ENCODE measurements at regions not wholly inside any gene's neighbourhood (a gene's known extent, or its start where the extent isn't known, plus 50 kb on each side); places are given as distances from the start of the nearest gene placed in this dataset.
"Not testable (repeated sequence)": the region's sequence is repeated elsewhere in the genome, so short reads cannot be mapped to it uniquely, and the experiment has no call there.

DNA sequence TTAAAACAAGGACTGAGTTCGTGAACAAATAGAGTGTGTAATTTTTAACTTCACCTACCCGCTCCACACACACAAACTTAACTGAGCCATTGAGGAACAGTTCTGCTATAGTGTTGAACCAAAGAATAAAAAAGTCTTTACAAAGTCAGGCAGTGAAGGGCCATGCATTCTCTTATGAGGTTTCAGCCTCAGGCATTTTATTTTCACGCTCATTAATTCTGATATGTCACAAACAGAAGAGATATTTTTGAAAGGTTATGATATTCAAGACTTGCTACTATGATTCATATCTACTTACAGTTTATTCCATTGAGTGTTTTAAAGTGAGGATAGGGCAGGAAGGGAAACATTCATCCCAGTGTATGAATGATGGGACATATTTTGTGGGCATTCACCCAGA, 282.2 kb downstream of the SLITRK5 start:
- intact Hi-C loops (cut with DNase I): no loop called here
- no peak for ATAC-seq (ENCODE audit: poor library complexity)

DNA sequence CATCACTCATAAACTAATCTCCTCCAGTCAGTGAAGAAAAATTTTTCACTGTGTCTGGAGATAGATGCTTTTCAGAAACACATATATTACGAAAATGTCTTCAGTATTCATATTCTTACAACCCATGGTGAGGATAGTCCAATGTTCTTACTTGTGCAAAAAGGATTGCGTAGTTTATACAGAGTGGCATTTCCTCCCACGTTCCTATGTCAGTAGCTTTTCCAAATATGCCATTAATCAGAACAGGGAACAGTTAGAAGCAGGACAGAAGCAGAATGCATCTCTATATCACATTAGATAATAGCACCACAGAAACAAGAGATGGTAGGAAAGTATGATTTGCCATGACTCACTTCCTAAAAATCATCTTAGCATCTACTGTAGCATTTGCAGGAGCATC, 282.9 kb downstream of the SLITRK5 start:
- intact Hi-C loops (cut with DNase I): no loop called here
- ATAC-seq (ENCODE audit: poor library complexity) (no peak), DNase-seq (no peak)

More for the DNA sequence above, 282.2 kb downstream of the SLITRK5 start:
- no peak for DNase-seq

DNA sequence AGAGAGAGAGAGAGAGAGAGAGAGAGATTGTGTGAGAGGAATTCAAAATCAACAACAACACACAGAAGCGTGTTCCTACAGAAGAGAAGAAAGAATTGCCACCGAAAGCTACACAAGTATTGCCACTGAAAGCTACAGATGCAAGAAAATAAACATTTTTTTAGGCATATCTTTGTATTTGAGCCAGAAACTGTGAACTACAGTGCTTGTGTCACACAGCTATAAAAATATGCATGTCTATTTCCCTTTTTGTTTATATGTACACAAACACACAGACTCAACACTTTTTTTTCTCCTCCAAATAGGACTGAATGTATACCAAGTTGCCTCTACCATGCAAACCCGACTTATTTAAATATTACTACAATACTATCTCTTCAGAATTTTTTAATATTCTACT, 290.4 kb downstream of the SLITRK5 start:
- no peak for DNase-seq
- ATAC-seq (ENCODE audit: poor library complexity): no peak
- intact Hi-C loops (cut with DNase I): no loop called here

DNA sequence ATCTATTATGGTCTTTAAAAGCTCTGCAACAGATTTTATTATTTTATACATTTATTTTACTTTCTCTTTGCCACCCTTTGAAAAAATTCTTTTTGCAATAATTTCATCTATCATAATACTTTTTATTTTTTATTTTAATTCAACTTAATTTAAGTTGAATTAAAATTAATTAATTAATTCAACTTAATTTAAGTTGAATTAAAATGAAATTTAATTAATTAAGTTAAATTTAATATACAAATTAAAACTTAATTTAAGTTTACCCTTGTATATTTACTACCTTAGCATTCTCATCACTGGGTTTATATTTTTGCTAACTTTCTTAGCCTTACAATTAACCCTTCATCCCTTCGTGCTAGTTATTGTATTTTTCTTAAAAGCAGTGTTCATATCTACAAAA, 301.4 kb downstream of the SLITRK5 start:
- intact Hi-C loops (cut with DNase I): no loop called here
- no peak for ATAC-seq (ENCODE audit: poor library complexity)

GRCh38 chr13:87975035-87975434, 303.9 kb downstream of the SLITRK5 start:
- DNase-seq (no peak), ATAC-seq (ENCODE audit: poor library complexity) (no peak)
- intact Hi-C loops (cut with DNase I): no loop called here

More for the DNA sequence above, 301.4 kb downstream of the SLITRK5 start:
- no peak for DNase-seq

- DNase-seq; intact Hi-C loops (cut with DNase I); ATAC-seq (ENCODE audit: poor library complexity): not testable (repeated sequence)
Observed at GRCh38 chr13:87976650-87977049, 305.5 kb downstream of the SLITRK5 start.

- DNase-seq (no peak), ATAC-seq (ENCODE audit: poor library complexity) (no peak)
- intact Hi-C loops (cut with DNase I): no loop called here
Observed at GRCh38 chr13:87981416-87981815, 310.2 kb downstream of the SLITRK5 start.

DNA sequence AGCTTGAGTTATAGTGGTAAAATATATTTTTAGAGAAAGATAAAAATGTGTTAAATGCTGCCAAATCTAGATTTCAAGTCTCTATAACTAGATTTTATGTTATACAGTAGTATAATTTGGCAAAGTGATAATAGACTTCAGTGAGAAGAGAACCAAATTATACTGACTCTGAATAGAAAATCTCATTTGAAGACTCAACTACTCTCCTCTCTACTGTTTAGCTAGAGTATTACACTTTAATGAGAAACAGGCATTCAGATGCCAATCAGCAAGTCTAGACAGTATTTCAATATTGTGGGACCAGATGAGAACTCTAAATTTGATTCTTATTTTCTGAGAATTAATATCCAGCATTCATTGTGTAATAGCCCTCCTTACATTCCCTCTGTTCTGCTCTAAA, 311.2 kb downstream of the SLITRK5 start:
- intact Hi-C loops (cut with DNase I): no loop called here
- no peak for ATAC-seq (ENCODE audit: poor library complexity)
- DNase-seq: no peak

- intact Hi-C loops (cut with DNase I): no loop called here
- DNase-seq (no peak), ATAC-seq (ENCODE audit: poor library complexity) (no peak)
Observed at GRCh38 chr13:87986639-87987250, 315.6 kb downstream of the SLITRK5 start.

GRCh38 chr13:87998081-87998480, 326.9 kb downstream of the SLITRK5 start:
- intact Hi-C loops (cut with DNase I): no loop called here
- DNase-seq: no peak
- no peak for ATAC-seq (ENCODE audit: poor library complexity)

DNA sequence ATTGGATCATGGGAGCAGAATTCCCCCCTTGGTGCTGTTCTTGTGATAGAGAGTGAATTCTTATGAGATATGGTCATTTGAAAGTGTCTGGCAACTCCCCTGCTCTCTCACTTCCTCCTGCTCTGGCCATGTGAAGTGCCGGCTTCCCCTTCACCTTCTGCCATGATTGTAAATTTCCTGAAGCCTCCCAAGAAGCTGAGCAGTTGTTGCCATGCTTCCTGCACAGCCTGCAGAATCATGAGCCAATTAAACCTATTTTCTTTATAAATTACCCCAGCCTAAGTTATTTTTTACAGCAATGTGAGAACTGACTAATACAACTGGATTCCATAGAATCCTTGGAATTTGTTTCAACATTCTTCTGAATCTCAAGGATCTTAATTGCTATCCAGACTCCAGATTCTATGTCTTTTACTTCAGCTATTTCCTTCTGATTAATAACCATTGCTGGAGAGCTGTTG, 328.1 kb downstream of the SLITRK5 start:
- ATAC-seq (ENCODE audit: poor library complexity) (no peak), DNase-seq (no peak)
- intact Hi-C loops (cut with DNase I): no loop called here

GRCh38 chr13:87999788-88000187, 328.6 kb downstream of the SLITRK5 start:
- intact Hi-C loops (cut with DNase I): no loop called here
- ATAC-seq (ENCODE audit: poor library complexity) (no peak), DNase-seq (no peak)

DNA sequence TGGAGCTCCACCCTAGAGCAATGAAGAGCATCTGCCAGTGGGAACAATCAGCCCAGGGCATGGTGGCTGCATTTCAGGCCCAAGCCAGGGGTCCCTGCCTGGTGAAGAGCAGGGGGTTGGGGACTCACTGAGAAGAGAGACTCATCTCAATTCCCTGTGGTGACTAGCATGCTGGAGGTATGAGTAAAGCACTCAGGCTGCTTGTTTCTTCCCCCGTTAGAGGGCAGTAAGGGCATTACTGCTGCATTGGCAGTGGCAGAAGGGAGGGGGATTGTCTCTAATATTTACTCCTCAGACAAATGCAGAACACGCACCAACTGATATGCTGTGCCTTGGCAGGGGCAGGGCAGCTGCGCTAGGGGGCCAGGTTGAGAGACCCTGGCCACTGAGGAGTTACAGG, 329.1 kb downstream of the SLITRK5 start:
- ATAC-seq (ENCODE audit: poor library complexity) (no peak), DNase-seq (no peak)
- intact Hi-C loops (cut with DNase I): no loop called here

DNA sequence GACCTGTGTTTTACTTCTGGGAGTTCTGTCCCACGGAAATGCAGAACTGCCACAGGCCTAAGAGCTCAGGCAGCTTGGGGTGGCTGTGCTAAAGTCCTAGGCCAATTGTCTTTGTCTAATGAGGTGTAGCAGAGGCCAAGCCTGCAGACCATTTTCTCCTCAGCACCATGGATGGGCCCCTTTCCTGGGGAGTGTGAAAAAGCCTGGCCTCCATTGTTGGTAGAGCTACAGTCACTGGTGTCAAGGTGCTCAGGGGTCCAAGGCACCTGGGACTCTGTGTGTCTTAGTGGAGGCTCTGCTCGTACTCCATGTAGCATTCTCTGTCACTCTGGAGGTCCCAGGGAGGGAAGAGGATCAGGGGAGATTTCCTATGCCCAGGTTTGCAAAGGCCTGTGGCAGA, 329.6 kb downstream of the SLITRK5 start:
- ATAC-seq (ENCODE audit: poor library complexity) (no peak), DNase-seq (no peak)
- intact Hi-C loops (cut with DNase I): no loop called here

DNA sequence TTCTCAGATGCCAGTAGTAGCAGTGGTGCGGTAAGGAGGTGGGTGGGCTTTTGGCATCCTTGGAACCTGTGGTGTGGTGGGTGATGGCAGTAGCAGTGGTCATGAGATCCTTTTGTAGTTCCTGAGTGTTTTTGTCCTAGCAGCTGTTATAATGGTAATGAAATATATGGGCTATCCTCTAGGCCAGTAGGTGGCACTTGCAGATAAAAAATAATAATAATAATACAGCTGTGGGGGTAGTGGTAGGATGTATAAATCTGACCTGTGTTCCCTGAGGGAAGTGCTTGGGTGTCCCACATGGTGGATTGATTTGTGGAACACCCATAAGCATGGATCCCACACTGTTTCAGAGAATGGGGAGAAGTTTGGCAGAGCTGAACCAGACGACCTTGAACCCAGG, 334.0 kb downstream of the SLITRK5 start:
- ATAC-seq (ENCODE audit: poor library complexity) (no peak), DNase-seq (no peak)
- intact Hi-C loops (cut with DNase I): no loop called here

DNA sequence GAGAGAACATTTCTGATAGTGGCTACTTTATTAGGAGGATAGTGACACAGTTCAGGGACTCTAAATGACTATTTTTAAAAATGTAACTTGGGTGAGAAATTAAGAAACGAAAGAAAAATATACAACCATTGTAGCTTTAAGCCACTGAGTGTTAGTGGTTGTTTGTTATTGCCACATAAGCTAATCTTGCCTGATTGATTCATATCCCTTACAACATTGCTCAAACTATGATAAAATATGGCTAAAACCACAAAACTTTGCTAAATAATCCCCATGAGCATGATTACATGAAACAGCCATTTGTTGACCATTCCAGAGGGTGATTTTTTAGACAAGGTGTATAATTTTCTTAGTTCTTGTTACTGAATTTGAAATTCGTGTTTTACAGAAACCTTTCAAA, 343.4 kb downstream of the SLITRK5 start:
- intact Hi-C loops (cut with DNase I): no loop called here
- no peak for DNase-seq
- no peak for ATAC-seq (ENCODE audit: poor library complexity)

GRCh38 chr13:88022431-88023208, 351.4 kb downstream of the SLITRK5 start:
- DNase-seq (no peak), ATAC-seq (ENCODE audit: poor library complexity) (no peak)
- intact Hi-C loops (cut with DNase I): no loop called here

- DNase-seq (no peak), ATAC-seq (ENCODE audit: poor library complexity) (no peak)
- intact Hi-C loops (cut with DNase I): no loop called here
Observed at GRCh38 chr13:88026241-88026640, 355.1 kb downstream of the SLITRK5 start.

DNA sequence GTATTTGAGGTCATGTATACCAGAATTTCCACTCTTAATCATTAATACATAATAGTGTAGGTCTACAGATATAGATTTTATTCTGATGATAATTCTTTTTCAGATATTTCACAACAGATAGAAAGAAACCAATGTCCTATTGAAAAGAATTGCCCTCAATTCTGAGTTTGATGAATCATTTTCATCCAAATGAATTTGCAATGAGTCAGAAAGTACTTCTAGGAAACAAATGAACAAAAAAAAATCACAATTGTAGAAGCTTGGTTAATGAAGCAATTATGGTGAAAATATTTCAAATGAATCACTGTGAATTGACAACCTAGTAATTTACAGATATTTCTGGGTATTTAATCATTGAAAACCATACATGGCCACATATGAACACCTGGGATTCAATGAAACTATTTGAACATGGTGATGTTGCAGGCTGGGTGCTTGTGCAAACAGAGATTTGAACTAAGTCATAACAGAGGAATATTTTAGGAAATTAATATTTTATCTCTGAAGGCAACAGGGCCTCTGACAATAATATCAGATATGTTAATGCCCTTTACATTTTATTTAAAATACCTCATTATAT, 360.9 kb downstream of the SLITRK5 start:
- DNase-seq: no peak
- ATAC-seq (ENCODE audit: poor library complexity): no peak
- intact Hi-C loops (cut with DNase I): no loop called here

DNA sequence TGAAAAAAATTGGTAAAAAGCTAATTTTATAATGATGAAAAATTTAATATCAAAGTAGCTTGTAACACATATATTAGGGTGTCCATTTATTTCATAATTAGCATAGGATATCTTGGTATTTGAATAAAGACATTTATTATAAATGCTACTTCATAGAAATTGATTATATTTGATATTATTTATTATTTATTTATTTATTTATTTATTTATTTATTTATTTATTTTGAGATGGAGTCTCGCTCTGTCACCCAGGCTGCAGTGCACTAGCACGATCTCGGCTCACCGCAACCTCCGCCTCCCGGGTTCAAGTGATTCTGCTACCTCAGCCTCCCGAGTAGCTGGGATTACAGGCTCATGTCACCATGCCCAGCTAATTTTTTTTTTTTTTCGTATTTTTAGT, 365.0 kb downstream of the SLITRK5 start:
- intact Hi-C loops (cut with DNase I); DNase-seq; ATAC-seq (ENCODE audit: poor library complexity): not testable (repeated sequence)

All from Right ventricle myocardium superior (tissue), 1 donor.